GM12878 (cell line): ENCODE measurements at regions not wholly inside any gene's neighbourhood (a gene's known extent, or its start where the extent isn't known, plus 50 kb on each side); places are given as distances from the start of the nearest gene placed in this dataset.

Experiments used
- ATAC-seq: fragments of 200-7000 bp; cut with Tn5 transposase; 3 replicates; pipeline ENCODE4 v1.9.1; 2020; ENCODE audit warnings: mild to moderate bottlenecking, moderate library complexity
- BruUV-seq: library from RNA; stranded (reverse); fragments of 400-500 nt; replicated peaks from 2 replicates; lab custom pipeline; 2021; lab: Mats Ljungman, UMichigan
- CTCF ChIA-PET: fragments of 300-600 bp; sonication (Branson Sonifier 250); formaldehyde crosslinking; extraction: SDS; loops from one replicate; lab custom pipeline; 2021; ENCODE audit warnings: inconsistent platforms; lab: Yijun Ruan, JAX
- POLR2A ChIA-PET: fragments of 350-600 bp; formaldehyde crosslinking; extraction: SDS; loops from one replicate; lab custom pipeline; 2021; ENCODE audit warnings: inconsistent platforms; lab: Charles Lee
- RAD21 ChIA-PET: fragments of 300-600 bp; sonication (Branson Sonifier 250); formaldehyde crosslinking; loops from one replicate; lab custom pipeline; 2023; ENCODE audit warnings: antibody characterized with exemption; ENCODE audit not compliant: unreplicated experiment; lab: Charles Lee
- SMC1A ChIA-PET: fragments of 300-600 bp; sonication (Branson Sonifier 250); formaldehyde crosslinking; loops from one replicate; lab custom pipeline; 2023; ENCODE audit not compliant: unreplicated experiment, uncharacterized antibody; lab: Charles Lee
- DNase-seq: peaks from one replicate; pipeline ENCODE4 v3.0.0-alpha.2; 2011; ENCODE audit warnings: low read depth, low spot score
- FAIRE-seq: peaks from 3 replicates; lab custom pipeline; 2011; peaks lifted over from hg19 to GRCh38; lab: Jason Lieb, UNC
- H2AFZ ChIP-seq: 2 replicates; pipeline ENCODE4 v1.6.0; 2011; ENCODE audit warnings: low read depth, low read length, control low read depth; ENCODE audit not compliant: control insufficient read depth
- H3K27ac ChIP-seq: 2 replicates; pipeline ENCODE4 v1.5.1; 2011; ENCODE audit warnings: control low read depth; ENCODE audit not compliant: control insufficient read depth, insufficient read depth
- H3K27me3 ChIP-seq, 2 experiments: replicated peaks in 1 of 2; 2 replicates each; pipeline versions ENCODE4 v1.6.0 to v1.6.1; 2011; ENCODE audit warnings: low read length in 1 of 2; ENCODE audit not compliant: control insufficient read depth in 2 of 2, insufficient read depth in 2 of 2
- H3K36me3 ChIP-seq, 2 experiments: 2 replicates each; pipeline ENCODE4 v1.5.1; 2011; ENCODE audit warnings: low read length in 1 of 2; ENCODE audit not compliant: control insufficient read depth in 2 of 2, insufficient read depth in 2 of 2
- H3K4me1 ChIP-seq: 2 replicates; pipeline ENCODE4 v1.6.1; 2011; ENCODE audit warnings: mild to moderate bottlenecking, low read length, moderate library complexity, mixed read lengths; ENCODE audit not compliant: control insufficient read depth, insufficient read depth
- H3K4me2 ChIP-seq: 2 replicates; pipeline ENCODE4 v1.6.0; 2011; ENCODE audit warnings: control low read depth; ENCODE audit not compliant: control insufficient read depth, insufficient read depth
- H3K4me3 ChIP-seq: fragments of 200-600 bp; sonication (generic); 2 replicates; pipeline ENCODE4 v1.5.1; 2016
- H3K79me2 ChIP-seq: 2 replicates; pipeline ENCODE4 v1.6.0; 2011; ENCODE audit warnings: low read length; ENCODE audit not compliant: control insufficient read depth, insufficient read depth
- H3K9ac ChIP-seq: 2 replicates; pipeline ENCODE4 v1.8.0; 2011; ENCODE audit warnings: low read length, control low read depth, mixed read lengths; ENCODE audit not compliant: control insufficient read depth, insufficient read depth
- H3K9me3 ChIP-seq: replicated peaks from 3 replicates; pipeline ENCODE4 v1.5.1; 2011; ENCODE audit warnings: mild to moderate bottlenecking, low read length; ENCODE audit not compliant: control insufficient read depth, insufficient read depth
- H4K20me1 ChIP-seq: 2 replicates; pipeline ENCODE4 v1.6.0; 2011; ENCODE audit not compliant: control insufficient read depth, insufficient read depth
- BCL11A ChIP-seq: IDR thresholded peaks from 2 replicates; pipeline ENCODE4 v1.6.1; 2011; ENCODE audit warnings: low read depth, low read length
- CBX3 ChIP-seq: fragments of 200-600 bp; sonication (generic); IDR thresholded peaks from 2 replicates; pipeline ENCODE4 v1.6.1; 2016; ENCODE audit warnings: low read depth, borderline replicate concordance
- IKZF1 ChIP-seq: fragments of 450-650 bp; conservative IDR thresholded peaks from 2 replicates; pipeline ENCODE4 v1.6.1; 2017; ENCODE audit warnings: antibody characterized with exemption, mild to moderate bottlenecking
- LARP7 ChIP-seq: fragments of 450-650 bp; IDR thresholded peaks from 2 replicates; pipeline ENCODE4 v1.6.1; 2017; ENCODE audit warnings: mild to moderate bottlenecking
- MLLT1 ChIP-seq: fragments of 450-650 bp; IDR thresholded peaks from 2 replicates; pipeline ENCODE4 v1.6.1; 2016; ENCODE audit warnings: mild to moderate bottlenecking
- MTA2 ChIP-seq: fragments of 450-650 bp; IDR thresholded peaks from 2 replicates; pipeline ENCODE4 v1.6.1; 2016; ENCODE audit warnings: low read depth, mild to moderate bottlenecking, moderate library complexity
- NFIC ChIP-seq: IDR thresholded peaks from 2 replicates; pipeline ENCODE4 v1.6.1; 2012; ENCODE audit warnings: low read depth, mild to moderate bottlenecking, inconsistent platforms, low read length, moderate library complexity
- RELA ChIP-seq: fragments of 450-650 bp; IDR thresholded peaks from 2 replicates; pipeline ENCODE4 v1.8.0; 2014; ENCODE audit warnings: borderline replicate concordance; ENCODE audit not compliant: partially characterized antibody
- SMC3 ChIP-seq: IDR thresholded peaks from 2 replicates; pipeline ENCODE4 v1.6.1; 2011; ENCODE audit warnings: low read length, improper control_type of control experiment, borderline replicate concordance
- STAT3 ChIP-seq: IDR thresholded peaks from 2 replicates; pipeline ENCODE4 v1.6.1; 2011; ENCODE audit warnings: low read depth, low read length, improper control_type of control experiment
- TCF3 ChIP-seq: IDR thresholded peaks from 2 replicates; pipeline ENCODE4 v1.6.1; 2012; ENCODE audit warnings: low read depth, mild to moderate bottlenecking, low read length, borderline replicate concordance; ENCODE audit not compliant: insufficient read depth
- WRNIP1 ChIP-seq: IDR thresholded peaks from 2 replicates; pipeline ENCODE4 v1.6.1; 2011; ENCODE audit warnings: low read depth, low read length, improper control_type of control experiment, borderline replicate concordance
- YY1 ChIP-seq: IDR thresholded peaks from 2 replicates; pipeline ENCODE4 v1.6.1; 2011; ENCODE audit warnings: low read depth, mild to moderate bottlenecking, low read length
- ZSCAN29 ChIP-seq: fragments of 450-650 bp; IDR thresholded peaks from 2 replicates; pipeline ENCODE4 v1.6.1; 2017; ENCODE audit warnings: mild to moderate bottlenecking, moderate library complexity
- WGBS: methylation state at CpG from one replicate; pipeline ENCODE4 v1.1.6; 2016; ENCODE audit warnings: low lambda C conversion rate; ENCODE audit not compliant: insufficient replicate concordance, insufficient coverage; ENCODE audit errors: missing lambda C conversion rate; 5-methylcytosine and 5-hydroxymethylcytosine counted together
- in situ Hi-C: fragments of 300-500 bp; cut with MboI; formaldehyde crosslinking; loops from 9 replicates; pipeline ENCODE4 v1.14.3; 2018; ENCODE audit warnings: mixed read lengths
- intact Hi-C: fragments of 100-400 bp; cut with micrococcal nuclease; formaldehyde crosslinking; loops from one replicate; pipeline ENCODE4 v1.14.2; 2022; ENCODE audit not compliant: unreplicated experiment

GRCh38 chr13:106636492-106636891, 68.6 kb upstream of the ARGLU1 start:
- CTCF ChIA-PET, result no interaction called here
- POLR2A ChIA-PET, result no interaction called here
- Histone ChIP-seq H3K4me2 (no peak overlapping the region), H3K4me1 (no peaks in the 10 kb centered on the region), H3K27ac (no peak overlapping the region), H3K9ac (no peak overlapping the region), H3K4me3 (no peak overlapping the region), H3K36me3 (no peaks in the 10 kb centered on the region), H4K20me1 (no peaks in the 10 kb centered on the region), H2AFZ (no peak overlapping the region), H3K27me3 (no peaks in the 10 kb centered on the region; a peak in 2 of 4 replicates), H3K9me3 (no peaks in the 10 kb centered on the region), H3K79me2 (no peaks in the 10 kb centered on the region)
- FAIRE-seq (no peak), ATAC-seq (no peak), DNase-seq (no peak)
- SMC1A ChIA-PET, result no interaction called here
- intact Hi-C loops, result no loop called here
- in situ Hi-C loops, result no loop called here
- TF ChIP-seq NFIC (no peak), WRNIP1 (no peak), SMC3 (no peak), BCL11A (no peak), ZSCAN29 (no peak), STAT3 (no peak), MTA2 (no peak), CBX3 (no peak), YY1 (no peak), TCF3 (no peak), IKZF1 (no peak), RELA (no peak), MLLT1 (no peak), LARP7 (no peak)
- BruUV-seq, result no TSS peak
- RAD21 ChIA-PET, result no interaction called here
- WGBS, result 39% methylated on average over 3 of the region's 3 CpGs
